ENCODE measurements at regions not wholly inside any gene's neighbourhood (a gene's known extent, or its start where the extent isn't known, plus 50 kb on each side); places are given as distances from the start of the nearest gene placed in this dataset.
A peak's percentile ranks its signal among the peaks of the same experiment; 100 is the strongest.

- DNase-seq (ENCODE audit: low read depth) = no peak
These were observed 70.2 kb upstream of the CD180 start for GRCh38 chr5:67266654-67267350.

GRCh38 chr5:67265951-67266350 is 69.4 kb upstream of the CD180 start:
- no peak for DNase-seq (ENCODE audit: low read depth)

GRCh38 chr5:67263656-67264408 is 67.2 kb upstream of the CD180 start:
- DNase-seq (ENCODE audit: low read depth) = no peak

GRCh38 chr5:67262956-67263355 is 66.4 kb upstream of the CD180 start:
- DNase-seq (ENCODE audit: low read depth) = no peak

GRCh38 chr5:67262206-67262605 is 65.6 kb upstream of the CD180 start:
- DNase-seq (ENCODE audit: low read depth) = no peak

GRCh38 chr5:67259548-67260215 is 63.1 kb upstream of the CD180 start:
- DNase-seq (ENCODE audit: low read depth) = no peak

- no peak for DNase-seq (ENCODE audit: low read depth)
These were observed 60.9 kb upstream of the CD180 start for GRCh38 chr5:67257500-67257899.

- no peak for DNase-seq (ENCODE audit: low read depth)
These were observed 60.5 kb upstream of the CD180 start for GRCh38 chr5:67257077-67257476.

GRCh38 chr5:67255881-67256280 is 59.3 kb upstream of the CD180 start:
- DNase-seq (ENCODE audit: low read depth) = peak; percentile 44

- DNase-seq (ENCODE audit: low read depth) = no peak
These were observed 57.3 kb upstream of the CD180 start for GRCh38 chr5:67253911-67254310.

GRCh38 chr5:67249590-67249895 is 52.9 kb upstream of the CD180 start:
- DNase-seq (ENCODE audit: low read depth) = no peak

GRCh38 chr5:67248703-67249589 is 52.3 kb upstream of the CD180 start:
- no peak for DNase-seq (ENCODE audit: low read depth)

GRCh38 chr5:67246546-67247268 is 50.1 kb upstream of the CD180 start:
- DNase-seq (ENCODE audit: low read depth) = no peak
